Amygdala (tissue), 56 donors: ENCODE measurements at regions not wholly inside any gene's neighbourhood (a gene's known extent, or its start where the extent isn't known, plus 50 kb on each side); places are given as distances from the start of the nearest gene placed in this dataset.
A peak's percentile ranks its signal among the peaks of the same experiment; 100 is the strongest.

Experiments used
- DNase-seq, 56 donors: peaks; one replicate each; lab custom pipeline; 2025; lab: John Stamatoyannopoulos, UW

DNA sequence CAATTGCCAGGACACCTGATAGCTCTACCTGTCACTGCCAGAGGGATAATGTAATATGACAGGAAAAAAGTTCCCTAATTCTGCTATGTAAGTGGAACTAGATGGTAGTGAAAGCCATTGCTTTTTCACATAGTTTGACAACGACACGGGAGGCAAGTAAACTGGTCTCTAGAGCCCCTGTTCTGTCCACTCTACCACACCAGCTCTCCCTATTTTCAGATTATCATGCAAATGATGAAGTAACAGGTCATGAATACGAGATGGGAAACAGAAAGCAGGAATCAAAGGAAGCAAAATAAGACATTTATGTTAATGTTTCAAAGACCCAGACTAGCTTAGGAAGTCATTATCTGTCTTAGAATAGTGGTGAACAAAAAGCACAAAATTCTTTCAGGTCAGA is 56.2 kb downstream of the TAF11L14 start:
- DNase-seq: no peak

DNA sequence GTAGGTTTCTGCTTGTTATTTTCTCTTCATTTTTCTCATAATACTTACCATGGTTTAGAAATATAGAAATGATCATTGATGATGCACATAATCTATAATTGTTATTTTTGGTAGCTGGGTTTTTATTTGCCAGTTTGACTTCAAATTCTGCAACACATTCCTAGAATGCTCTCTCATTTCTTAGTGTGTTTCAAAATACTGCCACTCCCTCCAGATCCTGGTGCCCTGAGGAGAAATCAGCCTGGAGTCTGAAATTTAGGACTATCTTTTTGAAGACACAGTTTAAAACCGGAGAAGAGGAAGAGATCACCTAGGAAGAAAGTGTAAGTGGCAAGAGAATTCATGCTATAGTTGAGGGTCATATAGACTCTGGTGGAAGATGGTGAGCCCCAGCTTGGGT is 57.5 kb downstream of the TAF11L14 start:
- no peak for DNase-seq

DNA sequence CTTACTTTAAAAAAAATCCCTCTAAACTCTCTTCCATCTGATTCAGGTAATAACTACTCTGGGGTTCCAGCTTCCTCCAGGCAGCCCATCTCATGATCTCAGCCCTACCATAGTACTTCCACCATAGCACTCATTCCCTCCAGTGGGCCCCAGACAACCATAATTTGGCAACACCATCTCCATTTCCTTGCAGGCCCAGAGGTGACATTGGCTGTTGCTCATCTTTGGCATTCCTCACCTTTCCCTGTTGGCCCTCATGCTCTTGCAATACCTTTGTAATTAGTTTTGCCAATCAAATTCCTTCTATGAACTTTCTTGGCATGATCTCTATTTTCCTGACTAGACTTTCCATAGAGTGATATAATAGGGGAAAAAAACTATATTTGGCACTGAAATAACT is 60.1 kb downstream of the TAF11L14 start:
- no peak for DNase-seq

DNA sequence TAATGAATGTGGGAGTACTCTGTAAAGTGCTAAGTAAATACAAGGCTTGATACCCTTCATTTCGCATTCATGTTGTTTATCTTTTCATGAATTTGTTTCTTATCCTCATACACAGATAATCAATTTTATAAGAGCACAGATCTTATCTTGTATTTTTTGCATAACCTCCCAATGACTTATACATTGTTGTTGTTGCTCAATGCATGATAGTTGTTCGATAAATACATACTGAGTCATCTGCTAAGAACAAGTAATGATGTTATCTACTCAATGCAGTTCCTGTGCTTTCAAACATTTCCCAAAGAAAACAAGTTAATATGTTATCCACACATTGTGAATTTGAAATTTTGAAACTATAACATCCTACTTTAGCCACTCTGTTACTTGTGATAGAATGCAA is 60.7 kb downstream of the TAF11L14 start:
- DNase-seq: no peak

DNA sequence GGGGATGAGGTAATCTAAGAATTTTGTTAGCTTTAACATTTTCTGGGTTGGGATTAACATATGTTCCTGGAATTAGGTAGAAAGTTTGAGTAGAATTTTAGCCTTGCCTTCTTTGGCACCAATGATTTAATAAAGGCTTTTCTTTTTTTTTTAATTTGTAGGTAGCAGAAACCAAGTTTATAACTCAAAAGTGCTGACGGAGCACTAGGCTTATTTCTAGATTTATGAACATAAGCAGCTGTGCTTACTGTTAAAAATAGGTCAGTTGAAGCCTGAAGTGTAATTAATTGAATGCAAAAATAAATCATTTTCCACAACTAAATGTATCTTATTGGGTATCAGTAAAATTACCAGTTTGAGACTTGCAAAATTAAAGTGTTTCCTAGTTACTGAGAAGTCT is 62.4 kb downstream of the TAF11L14 start:
- no peak for DNase-seq

DNA sequence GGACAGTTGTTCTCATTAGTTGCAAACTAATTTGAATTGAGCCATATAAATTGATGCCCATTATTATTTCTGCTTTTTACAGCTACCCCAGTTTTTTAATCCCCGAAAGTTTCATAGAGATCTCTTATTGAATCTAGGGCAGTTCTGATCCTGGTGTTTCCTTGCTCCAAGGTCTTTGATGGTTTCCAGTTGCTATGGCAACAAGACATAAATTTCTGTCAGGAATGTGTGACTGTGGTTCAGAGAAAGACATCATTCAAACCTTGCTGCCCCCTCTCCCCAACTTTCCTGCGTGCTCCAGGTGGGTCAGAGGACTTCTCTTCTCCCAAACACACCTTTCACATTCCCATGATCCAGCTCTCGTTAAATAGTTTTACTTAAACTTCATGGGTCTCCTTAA is 63.4 kb downstream of the TAF11L14 start:
- no peak for DNase-seq

DNA sequence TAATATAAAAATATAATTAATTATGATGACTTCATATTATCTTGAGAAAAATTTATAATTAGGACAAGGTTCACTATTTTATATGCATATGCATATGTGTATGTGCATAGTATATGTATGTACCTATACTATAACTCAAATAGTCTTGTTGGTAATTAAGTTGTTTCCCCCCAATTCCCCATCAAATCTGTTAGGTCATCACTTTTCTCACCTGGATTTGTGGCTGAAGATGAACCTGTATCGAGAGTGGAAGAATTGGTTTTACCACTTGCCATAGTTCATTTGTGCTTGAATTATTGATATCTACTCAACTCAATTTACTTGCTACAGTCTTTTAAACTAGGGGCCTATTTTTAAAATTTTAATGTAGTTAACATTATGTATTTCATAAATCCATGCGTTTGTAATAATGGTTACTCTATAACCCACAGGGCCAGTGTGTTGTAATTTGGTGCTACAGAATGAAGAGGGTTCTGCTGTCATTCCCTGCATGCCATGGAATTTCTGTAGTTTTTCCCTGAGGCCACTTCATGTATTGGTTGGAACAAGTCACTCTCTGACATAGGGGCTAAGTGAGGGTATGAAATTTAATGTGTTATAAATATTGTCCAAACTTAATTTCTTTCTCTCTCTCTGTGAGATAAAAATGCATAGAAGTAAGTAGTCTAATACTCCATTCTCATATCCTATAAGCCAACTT is 74.9 kb downstream of the TAF11L14 start:
- no peak for DNase-seq

DNA sequence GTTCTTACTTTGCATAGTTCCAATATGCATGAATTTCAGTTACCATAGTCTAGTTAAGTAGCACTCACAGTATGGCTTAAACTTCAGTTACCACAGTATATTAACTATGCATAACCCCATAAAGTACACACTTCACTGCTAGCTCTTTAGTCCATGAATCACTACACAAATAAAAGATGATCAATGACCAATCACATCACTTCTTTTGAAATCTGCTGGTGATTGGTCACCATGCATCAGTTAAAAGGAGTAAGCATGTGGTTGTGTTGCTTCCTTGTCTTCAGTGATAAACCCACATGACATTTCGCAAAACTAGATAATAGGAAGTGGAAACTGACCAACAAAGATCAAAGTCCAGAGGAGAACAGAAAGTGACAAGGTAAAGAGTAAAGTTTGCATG is 79.0 kb downstream of the TAF11L14 start:
- DNase-seq: no peak

DNA sequence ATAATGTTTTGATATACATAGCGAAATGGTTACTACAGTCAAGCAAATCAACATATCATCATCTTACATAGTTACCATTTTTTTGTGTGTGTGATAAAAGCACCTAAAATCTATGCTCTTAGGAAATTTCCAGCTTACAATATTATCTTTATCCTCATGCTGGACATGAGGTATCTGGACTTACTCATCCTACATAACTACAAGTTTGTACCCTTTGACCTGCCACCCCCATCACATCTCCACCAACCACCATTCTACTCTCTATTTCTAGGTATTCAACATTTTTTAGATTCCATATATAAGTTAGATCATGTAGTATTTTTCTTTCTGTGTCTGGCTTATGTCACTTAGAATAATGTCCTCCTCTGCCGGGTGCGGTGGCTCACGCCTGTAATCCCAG is 79.9 kb downstream of the TAF11L14 start:
- DNase-seq: no peak

DNA sequence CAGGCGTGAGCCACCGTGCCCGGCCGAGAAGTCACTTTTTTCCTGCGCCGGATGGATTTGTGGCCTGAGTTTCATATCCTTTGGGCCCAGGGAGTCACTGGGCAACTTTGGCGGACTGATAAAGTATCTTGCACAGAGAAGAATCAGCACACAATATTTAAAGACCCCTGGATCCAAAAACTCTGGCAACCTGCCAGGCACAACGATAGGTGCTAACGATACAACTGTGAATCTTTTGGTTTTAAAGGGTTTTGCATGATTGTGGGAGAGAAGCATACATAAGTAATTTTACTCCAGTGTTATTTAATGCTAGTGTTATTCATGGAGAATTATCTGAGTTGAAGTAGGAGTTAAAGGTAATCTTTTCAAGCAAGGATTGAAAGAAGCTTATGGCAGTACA is 85.3 kb downstream of the TAF11L14 start:
- DNase-seq: no peak

DNA sequence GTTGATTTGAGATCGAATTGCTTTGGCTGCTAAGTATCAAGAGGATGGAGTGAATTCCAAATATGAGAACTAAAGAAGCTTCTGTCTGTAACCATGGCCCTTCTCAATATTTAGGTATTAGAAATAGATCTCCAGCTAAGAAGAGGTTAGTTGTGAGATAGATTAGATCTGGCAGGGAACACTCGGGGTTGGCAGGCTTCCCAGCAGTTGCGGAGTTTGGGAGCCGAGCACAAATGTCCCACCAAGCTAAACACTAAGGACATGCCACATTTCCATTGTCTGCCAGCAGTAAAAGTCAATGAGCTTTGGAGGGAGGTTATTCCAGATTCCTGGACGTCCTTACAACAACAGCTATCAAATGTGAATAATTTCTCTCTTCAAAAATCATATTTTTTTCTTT is 85.8 kb downstream of the TAF11L14 start:
- DNase-seq: no peak

DNA sequence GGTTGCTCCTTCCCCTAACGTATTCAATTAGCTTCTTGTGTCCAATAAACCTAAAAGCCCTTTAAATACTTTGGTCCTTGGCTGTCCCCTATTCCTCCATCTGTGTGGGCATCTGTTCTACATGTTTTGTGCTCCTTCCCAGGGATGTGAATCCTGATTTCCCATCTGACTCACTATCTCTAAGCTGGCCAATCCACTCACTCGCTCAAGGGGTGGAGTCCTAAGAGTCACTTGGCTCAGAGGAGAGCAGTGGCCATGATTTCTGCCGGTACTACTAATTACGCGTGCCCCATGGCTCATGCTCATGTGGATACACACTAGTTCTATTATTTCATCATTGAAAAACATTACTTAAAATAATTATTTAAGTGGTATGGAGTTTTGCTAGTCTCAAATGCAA is 89.6 kb downstream of the TAF11L14 start:
- no peak for DNase-seq

DNA sequence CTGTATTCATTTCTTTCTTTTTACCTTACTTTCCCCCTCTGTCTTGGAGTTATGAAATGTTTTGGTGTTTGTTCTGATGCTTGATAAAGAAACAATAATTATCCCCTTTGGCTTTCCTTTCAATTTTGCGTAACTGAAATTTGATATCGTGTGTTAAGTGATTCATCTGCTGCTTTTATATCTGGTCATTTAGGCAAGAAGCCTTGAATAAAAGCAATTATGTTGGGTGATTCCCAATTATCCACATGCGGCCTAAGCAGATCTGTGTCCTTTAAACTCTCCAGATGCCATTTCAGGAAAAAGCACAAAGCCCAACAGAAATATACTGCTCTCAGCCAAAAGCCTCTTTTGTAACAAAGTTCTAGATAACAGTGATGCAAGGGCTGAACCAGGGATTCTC is 92.8 kb downstream of the TAF11L14 start:
- no peak for DNase-seq

DNA sequence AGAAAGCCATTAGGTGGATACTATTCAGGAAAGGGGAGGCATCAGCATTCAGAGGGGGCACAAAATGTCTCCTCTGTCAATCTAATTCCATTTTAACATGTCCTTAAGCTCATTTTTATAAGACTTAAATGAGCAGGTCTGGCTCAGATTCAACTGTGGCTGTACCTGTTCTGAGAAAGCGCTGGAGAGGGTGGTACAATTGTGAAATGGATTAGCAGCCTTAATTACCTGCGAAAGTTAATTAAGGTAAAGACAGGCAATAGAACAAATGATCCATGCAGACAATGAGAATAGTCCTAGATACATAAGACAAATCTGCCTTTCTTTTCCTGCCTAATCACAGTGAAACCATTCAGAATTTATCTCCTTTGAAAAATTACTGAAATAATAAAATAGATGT is 96.2 kb downstream of the TAF11L14 start:
- no peak for DNase-seq

DNA sequence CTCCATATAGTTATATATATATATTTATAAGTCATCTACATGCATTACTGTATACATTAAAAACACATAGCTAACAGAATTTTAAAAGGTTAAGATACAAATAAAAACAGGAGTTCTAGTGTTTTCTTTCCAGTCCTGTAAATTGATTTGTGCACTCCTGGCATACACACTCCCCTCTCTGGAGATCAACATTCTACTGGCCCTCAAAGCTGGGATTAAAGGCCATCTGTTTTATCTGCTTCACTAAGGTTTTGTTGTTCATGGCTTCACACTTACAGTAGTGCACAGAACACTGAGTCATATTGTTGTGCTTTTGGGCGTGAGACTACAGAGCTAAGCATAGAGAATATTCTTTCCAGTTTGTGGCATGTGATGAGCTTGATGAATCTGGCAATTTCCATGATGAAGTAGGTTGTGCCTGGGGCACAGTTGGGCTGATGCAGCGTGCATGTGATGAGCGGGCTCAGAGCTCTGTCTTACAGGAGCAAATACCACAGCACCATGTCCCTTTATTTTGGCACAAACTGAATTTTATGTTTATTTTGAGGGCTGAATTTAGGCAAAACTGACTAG is 98.2 kb downstream of the TAF11L14 start:
- DNase-seq: peak in 1 of 56 donors; percentile 3

DNA sequence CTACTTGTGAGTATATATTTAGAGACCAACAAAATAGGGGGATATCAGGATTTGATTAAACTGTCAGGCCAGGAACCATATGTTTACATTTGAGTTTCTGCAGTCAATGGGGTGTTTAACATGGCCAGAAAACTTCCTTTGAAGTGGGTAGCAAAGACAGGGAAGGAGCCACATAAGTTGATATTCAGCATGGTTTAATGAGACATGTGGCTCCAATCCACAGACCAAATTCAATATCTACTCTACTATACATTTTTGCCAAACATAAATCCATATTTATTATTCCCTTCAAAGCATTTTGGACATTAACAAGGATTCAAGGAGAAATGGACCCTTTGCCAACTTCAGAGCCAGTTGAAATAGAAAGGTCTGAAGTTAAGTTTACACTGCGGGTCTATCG is 99.8 kb downstream of the TAF11L14 start:
- DNase-seq: no peak

DNA sequence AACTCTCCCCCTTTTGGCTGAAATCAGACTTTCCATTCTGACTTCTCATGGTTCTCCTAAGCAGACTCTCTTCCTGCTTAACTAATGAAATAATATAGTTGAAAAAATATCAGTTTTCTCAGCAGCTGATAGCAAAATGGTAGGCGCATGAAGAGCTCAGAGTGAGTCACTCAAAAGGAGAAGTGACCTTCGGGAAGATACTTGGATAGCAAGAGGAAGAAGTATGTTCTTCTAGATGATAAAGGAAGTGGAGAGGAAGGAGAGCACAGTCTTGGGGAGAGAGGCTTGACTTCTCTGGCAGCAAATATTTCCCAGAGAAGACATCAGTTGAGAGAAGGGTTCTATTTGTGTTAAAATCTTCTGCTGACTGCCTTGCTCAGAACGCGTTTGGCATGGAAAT is 101.5 kb downstream of the TAF11L14 start:
- no peak for DNase-seq

DNA sequence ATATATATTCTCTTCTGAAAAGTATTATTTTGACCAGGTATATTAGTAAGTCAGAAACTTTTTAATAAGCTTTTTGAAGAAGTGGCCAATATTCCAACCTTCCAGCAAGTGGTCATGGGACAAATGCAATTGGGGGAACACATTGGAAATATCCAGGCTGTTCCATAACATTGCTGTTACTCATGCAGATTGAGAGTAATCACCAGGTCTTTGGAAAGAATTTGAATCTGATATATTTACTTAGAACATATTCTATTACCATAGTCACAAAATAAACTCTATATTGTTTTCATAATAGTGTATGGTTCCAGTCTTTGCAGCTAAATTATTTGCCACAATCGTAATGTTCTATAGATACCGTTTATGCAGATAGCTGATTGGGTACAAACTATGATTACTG is 102.8 kb downstream of the TAF11L14 start:
- no peak for DNase-seq

DNA sequence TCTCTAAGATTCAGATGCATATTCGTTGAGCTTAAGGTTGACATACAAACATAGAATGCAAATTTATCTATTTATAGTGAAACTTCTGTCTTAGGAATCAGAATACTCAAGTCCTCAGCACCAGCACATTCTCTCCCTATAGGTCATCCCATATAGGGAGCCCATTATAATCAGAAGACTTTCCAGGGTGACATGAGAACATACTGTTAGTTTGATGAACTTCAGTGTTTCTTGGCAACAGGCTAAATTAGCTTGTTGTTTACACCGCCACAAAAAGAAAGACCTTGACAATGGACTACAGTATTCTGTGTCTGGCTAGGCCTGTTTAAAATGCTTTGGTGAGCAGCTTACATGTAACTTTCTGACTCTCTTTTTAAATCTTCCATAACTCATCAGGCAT is 104.2 kb downstream of the TAF11L14 start:
- DNase-seq: no peak

DNA sequence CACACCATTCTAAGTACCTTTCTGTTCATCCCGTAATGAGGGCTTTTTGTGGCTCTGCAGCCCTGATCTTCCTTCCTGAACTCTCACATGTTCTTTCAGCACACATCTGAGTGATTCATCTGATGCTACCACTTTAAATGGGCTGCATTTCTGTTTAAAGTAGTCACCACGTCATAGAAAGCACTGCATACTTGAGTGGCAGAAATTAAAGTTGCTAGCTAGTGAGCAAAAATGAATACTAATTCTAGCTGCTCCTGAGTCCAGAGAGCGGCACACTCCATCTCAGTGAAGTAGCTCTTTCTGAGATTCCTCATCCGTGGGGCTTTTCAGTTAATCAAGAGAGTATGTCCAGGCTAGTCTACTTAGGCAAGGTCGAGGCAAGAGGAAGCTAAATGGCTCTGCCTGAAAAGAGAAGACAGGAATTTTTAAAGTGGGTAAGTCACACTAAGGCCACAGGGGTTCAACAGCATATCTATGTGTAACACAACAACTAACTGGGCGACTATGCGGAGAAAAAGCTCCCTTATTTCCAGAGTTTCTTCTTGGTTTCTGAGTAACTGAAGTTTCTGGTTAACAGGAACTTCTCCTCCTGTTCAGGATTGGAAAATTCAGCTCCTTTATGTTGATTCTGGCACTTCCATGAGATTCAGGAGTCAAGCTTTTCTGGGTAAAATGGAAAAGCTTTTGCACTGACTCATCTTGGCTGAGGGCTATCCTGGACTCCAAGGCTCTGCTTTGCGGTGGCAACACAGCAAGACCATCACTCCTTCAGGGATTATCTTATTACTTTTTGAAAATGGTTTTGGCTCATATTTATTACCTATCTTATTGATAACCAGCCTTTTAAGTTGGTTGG is 109.5 kb downstream of the TAF11L14 start:
- DNase-seq: no peak

DNA sequence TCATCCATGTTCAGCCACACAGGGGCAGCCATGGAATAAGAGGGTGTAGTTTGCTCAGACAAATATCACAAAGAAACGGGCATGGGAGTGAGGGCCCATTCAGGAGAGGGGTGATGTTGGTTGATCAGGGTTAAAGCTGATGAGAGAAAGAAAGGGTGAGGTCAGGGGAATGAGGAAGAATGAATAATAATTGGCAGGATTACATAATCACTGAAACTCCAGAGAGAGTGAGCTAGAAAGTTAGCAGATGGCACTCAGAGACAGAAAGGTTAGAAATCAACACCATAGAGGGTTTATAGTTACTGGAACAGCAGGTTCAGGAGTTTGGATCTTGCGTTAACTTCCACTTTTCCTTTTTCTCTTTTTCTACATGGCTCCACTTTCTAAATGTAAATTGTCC is 113.9 kb downstream of the TAF11L14 start:
- DNase-seq: no peak

DNA sequence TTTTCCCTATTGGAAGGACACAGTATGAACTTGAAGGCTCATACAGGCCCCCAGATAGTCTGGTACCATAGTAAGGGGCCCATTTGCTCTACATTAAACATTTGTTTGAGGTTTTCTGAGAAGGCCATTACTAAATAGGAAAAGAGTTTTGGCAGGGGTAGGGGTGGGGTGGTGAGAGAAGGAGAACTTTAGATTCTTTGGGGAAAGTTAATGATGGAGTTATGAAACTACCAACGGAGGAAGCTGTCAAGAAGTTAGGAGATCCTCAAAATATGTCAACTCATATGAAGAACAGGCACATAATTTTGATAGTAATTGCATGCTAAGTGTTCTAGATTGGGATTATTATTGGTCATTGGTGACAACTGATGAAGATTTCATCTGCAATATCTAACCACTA is 114.7 kb downstream of the TAF11L14 start:
- no peak for DNase-seq
